ENCODE measurements at regions not wholly inside any gene's neighbourhood (a gene's known extent, or its start where the extent isn't known, plus 50 kb on each side); places are given as distances from the start of the nearest gene placed in this dataset.

GRCh38 chr12:127044836-127045235 is 1222.1 kb upstream of the TMEM132C start:
- Histone ChIP-seq H4K20me1 (ENCODE audit: control insufficient read depth, insufficient read depth) (no peaks in the 10 kb centered on the region), H3K9me3 (replicated peaks; ENCODE audit: control insufficient read depth, insufficient read depth, low read length) (peaks cover 26% of the 10 kb centered on the region), H3K27me3 (replicated peaks in 1 of 2; ENCODE audit: control insufficient read depth in 2 of 2, insufficient read depth in 2 of 2, low read length in 1 of 2) (no peaks in the 10 kb centered on the region), H3K79me2 (ENCODE audit: control insufficient read depth, insufficient read depth, low read length) (no peaks in the 10 kb centered on the region), H3K4me1 (ENCODE audit: control insufficient read depth, insufficient read depth, low read length) (peaks cover 18% of the 10 kb centered on the region), H3K9ac (ENCODE audit: control insufficient read depth, insufficient read depth, low read length) (no peak overlapping the region), H3K36me3 (ENCODE audit: control insufficient read depth in 2 of 2, insufficient read depth in 2 of 2, low read length in 1 of 2) (no peaks in the 10 kb centered on the region), H3K4me3 (no peak overlapping the region), H2AFZ (ENCODE audit: control insufficient read depth, low read depth, low read length) (no peak overlapping the region), H3K27ac (ENCODE audit: control insufficient read depth, insufficient read depth) (no peak overlapping the region), H3K4me2 (ENCODE audit: control insufficient read depth, insufficient read depth) (no peak overlapping the region)
- intact Hi-C loops (cut with micrococcal nuclease; ENCODE audit: unreplicated experiment) (no loop called here), in situ Hi-C loops (cut with MboI) (loop anchor here (10.0 kb wide), 1 partner anchor 270 kb away; no protein-coding TSS in a partner anchor)
- DNase-seq (ENCODE audit: low read depth, low spot score) (no peak), FAIRE-seq (no peak), ATAC-seq (no peak)
- WGBS (ENCODE audit: insufficient coverage, insufficient replicate concordance, low lambda C conversion rate, missing lambda C conversion rate): 67% methylated on average over 1 of the region's 1 CpG
- TF ChIP-seq ELK1 (IDR thresholded peaks at IDR 0.05; ENCODE audit: low read depth, low read length): no peak
- no peak for TF ChIP-seq REST (IDR thresholded peaks at IDR 0.05; ENCODE audit: low read depth, low read length)
- no peak for TF ChIP-seq BACH1 (IDR thresholded peaks at IDR 0.05; ENCODE audit: borderline replicate concordance)
- TF ChIP-seq CEBPB (IDR thresholded peaks at IDR 0.05; ENCODE audit: borderline replicate concordance in 1 of 2, low read depth in 2 of 2, low read length in 2 of 2): no peak
- CTCF ChIA-PET: no interaction called here
- SMC1A ChIA-PET (ENCODE audit: uncharacterized antibody, unreplicated experiment): no interaction called here
- BruUV-seq (replicated peaks): no TSS peak
- RAD21 ChIA-PET (ENCODE audit: unreplicated experiment): no interaction called here
- POLR2A ChIA-PET: no interaction called here
